Frontal cortex (tissue), 4 donors: ENCODE measurements at regions not wholly inside any gene's neighbourhood (a gene's known extent, or its start where the extent isn't known, plus 50 kb on each side); places are given as distances from the start of the nearest gene placed in this dataset. TPM values are rescaled to one million over a fixed set of nuclear protein-coding genes. Genes with fewer than 3 reads are reported as not detected.

Experiments
- DNase-seq, 2 donors: peaks; one replicate each; pipeline ENCODE4 v3.0.0; 2012; ENCODE audit warnings: low spot score in 2 of 2
- FAIRE-seq: peaks from 2 replicates; lab custom pipeline; 2012; peaks lifted over from hg19 to GRCh38; lab: Jason Lieb, UNC
- small RNA-seq: library from RNA; depleted of rRNA; stranded (forward); fragments of <200 nt; gene quantifications from one replicate; pipeline ENCODE3, GENCODE V24; 2014
- donor health status: control.
- donor health status: control.
- donor health status: control.

DNA sequence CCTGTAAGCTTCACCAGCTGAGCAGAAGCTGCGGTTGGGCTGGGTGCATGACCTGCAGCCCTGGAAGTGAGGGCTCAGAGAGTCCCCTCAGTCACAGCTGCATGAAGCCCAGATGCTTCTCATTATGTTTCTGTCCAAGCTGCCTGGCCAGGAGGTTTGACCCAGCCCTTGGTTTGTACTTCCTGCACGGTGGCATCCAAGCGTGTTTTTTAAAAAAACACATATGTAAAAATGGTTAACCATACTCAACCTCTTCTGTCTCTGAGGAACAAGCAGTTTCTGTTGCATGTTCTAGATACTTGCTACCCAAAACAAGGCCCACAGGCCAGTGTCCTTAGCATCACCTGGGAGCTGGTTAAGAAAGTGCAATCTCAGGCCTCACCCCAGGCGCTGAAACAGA lies 76.0 kb upstream of the ATP10A start:
- FAIRE-seq (no peak), DNase-seq (no peak)

- no peak for DNase-seq
- no peak for FAIRE-seq
These were observed 74.7 kb upstream of the ATP10A start for GRCh38 chr15:25937796-25938195.

DNA sequence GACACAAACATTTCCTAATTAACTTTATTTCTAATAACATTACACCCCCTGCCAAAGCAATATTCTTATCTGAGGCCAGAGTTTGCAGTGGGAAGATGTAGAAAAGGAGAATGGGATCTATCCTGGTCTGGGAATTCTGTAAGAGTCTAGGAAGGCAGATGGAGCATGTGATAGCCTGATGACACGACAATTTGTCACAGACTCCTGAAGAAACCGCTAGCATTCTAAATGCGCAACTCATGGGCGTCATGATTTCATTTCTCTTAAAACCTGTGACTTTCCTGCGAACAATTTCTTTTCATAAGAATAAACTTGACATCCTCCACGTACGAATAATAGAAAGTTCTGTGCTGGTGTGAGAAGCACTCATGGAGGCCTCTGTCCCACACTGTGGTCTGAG lies 72.9 kb upstream of the ATP10A start:
- no peak for DNase-seq
- FAIRE-seq: no peak

GRCh38 chr15:25933456-25934158 lies 70.5 kb upstream of the ATP10A start:
- DNase-seq: peak in 1 of 2 donors; percentile 46
- no peak for FAIRE-seq

GRCh38 chr15:25932696-25933095 lies 69.6 kb upstream of the ATP10A start:
- FAIRE-seq (no peak), DNase-seq (no peak)

GRCh38 chr15:25931851-25932250 lies 68.7 kb upstream of the ATP10A start:
- no peak for FAIRE-seq
- no peak for DNase-seq

GRCh38 chr15:25930931-25931330 lies 67.8 kb upstream of the ATP10A start:
- FAIRE-seq: no peak
- no peak for DNase-seq

Small RNAs in the stretch of these regions (small RNA-seq; reads per million reads assigned to genes)
- gene RF00554: not detected
